GM18519 (cell line): ENCODE measurements at regions not wholly inside any gene's neighbourhood (a gene's known extent, or its start where the extent isn't known, plus 50 kb on each side); places are given as distances from the start of the nearest gene placed in this dataset.

Experiments
- ATAC-seq: cut with Tn5 transposase; IDR thresholded peaks from one replicate; pipeline ENCODE4 v1.9.1; 2021; ENCODE audit warnings: mild to moderate bottlenecking, moderate library complexity; ENCODE audit not compliant: unreplicated experiment, low FRiP score

DNA sequence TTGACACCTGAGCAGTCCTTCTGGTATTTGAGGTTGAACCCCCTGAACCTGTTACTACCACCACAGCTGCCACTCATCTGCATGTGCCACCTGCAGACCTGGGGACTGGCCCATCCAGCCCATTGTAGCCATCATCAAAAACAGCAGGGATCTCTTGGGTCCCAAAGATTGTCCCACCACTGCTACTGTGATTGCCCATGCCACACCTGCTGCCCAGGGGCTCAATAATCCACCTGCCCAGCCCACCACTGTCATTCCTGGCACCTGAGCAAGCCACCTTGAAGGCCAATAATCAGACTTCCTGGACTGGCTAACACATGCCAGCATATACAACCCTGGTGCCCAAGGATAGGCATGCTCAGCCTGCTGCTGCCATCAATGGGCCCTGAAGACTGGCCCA, 327.6 kb downstream of the CYRIA start:
- no peak for ATAC-seq

- ATAC-seq: no peak
Measured at GRCh38 chr2:16336916-16337315, 328.7 kb downstream of the CYRIA start.

DNA sequence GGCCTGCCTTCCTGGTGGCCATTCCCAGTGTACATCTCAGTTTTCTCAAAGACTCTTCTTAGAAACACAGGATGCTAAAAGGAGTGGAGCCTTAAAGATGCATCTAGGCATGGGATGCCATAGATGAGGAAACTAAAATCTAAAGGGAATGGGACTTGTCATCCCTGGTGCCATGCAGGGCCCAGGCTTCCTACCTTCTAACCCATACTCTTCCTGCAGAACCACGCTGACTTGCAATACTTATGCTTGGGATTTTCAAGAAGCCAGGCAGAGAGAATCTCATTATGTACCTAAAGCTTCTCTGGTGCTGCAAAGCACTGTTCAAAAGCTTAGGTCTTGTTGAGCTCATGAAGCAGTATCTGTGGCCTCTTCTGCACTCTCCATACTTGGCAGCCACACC, 329.1 kb downstream of the CYRIA start:
- ATAC-seq: no peak

GRCh38 chr2:16335947-16336346, 329.7 kb downstream of the CYRIA start:
- ATAC-seq: no peak

- no peak for ATAC-seq
Measured at GRCh38 chr2:16335604-16335930, 330.1 kb downstream of the CYRIA start.

DNA sequence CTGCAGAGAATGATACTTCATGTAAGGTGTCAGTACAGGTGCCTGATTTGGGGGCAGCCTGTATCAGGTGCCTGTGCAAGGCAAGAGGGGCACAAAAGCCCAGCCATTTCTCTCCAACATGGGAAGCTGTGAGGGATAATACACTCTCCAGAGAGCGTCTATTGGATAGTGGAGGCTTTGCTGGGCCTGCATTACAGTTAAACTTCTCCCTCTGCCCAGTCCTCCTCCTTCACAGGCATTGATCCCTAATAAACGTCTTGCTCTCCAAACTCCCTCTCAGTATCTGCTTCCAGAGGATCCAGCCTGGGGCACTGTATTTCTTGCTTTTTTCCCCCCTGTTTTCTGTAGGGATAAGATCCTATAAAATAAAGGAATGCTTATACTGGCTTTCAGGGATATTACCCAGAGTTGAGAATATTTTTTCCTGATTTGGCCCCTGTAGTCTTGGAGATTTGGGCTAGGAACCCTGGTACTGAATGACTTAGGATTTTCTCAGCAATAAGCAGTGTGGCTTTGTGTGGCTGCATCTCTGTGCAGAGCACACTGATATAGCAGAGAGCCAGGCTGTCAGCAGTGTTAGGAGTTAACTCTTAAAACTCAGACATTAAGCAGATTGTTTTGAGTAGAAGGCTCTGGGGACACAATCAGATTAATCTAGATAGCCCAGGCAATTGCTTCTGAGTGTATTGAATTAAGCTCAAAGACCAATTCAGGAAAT, 330.6 kb downstream of the CYRIA start:
- ATAC-seq: no peak

DNA sequence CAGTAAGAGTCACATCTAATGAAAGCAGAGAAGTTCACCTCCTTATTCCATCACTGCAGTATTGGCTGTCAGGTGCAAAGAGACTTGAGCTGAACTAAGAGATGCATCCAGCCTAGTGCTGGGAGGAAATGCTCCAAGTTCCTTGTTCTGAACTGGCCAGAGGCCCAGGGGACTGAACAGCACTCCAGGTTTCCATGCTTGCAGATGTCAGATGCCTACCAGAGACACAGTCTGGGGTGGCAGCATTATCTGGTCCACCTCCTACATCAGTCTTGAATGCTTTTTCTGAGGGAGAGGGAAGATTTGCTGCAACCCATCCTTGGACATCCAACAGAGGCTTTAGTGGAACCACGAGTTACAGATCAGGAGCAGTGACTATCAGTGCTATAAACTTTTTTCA, 331.3 kb downstream of the CYRIA start:
- no peak for ATAC-seq

DNA sequence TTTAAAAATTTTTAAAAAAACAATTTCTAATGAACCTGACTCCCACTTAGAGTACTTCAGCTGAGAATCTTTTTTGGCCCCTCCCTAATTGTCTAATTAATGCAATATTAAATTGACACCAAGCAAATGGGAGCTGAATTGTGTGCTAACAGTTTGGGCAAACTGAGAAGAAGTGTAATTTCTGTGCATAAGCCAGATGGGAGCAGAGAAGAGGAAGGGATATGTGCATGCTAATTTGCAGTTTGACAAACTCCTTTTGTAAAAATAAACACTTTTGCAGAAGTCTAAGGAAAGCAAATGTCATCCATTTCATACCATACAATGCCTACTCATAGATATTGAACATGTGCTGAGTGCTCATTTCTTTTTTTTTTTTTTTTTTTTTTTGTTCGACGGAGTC, 332.0 kb downstream of the CYRIA start:
- no peak for ATAC-seq

DNA sequence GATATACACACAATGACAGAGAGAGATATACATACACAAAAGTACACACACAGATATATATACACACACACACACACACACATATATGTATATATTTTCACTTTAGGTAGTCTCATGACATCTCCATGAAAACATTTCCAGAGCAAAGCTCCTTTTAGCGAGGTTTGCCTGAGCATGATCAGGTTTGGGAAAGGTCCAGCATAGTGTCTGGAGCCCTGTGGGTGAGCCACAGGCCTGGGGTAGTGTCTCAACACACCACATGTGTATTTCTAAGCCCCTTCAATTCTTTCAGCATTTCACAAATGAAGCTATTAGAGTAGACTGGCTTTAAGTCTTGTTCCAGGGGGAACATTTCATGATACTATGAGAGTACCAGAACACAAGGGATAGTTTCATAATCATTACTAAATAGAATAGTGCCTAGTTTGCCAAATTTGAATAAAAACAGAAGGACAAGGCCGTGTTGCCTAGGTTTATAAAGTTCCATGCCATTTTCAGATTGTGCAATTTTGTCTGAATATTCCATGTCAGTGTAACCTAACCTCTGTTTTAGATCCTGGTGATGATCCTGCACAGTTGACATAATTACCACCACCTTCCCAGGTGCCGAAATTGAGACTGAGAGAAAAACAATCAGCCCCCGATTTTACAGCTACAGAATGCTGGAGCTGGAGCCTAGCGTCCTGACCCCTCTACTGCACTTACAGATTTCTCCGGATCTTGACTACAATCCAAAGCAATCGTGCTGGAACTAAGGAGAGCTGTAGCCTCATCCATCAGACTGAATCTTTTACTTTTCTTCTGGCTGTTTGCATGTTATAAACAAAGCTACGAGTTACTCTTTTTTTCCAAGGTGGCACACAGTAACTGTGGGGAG, 332.7 kb downstream of the CYRIA start:
- no peak for ATAC-seq

DNA sequence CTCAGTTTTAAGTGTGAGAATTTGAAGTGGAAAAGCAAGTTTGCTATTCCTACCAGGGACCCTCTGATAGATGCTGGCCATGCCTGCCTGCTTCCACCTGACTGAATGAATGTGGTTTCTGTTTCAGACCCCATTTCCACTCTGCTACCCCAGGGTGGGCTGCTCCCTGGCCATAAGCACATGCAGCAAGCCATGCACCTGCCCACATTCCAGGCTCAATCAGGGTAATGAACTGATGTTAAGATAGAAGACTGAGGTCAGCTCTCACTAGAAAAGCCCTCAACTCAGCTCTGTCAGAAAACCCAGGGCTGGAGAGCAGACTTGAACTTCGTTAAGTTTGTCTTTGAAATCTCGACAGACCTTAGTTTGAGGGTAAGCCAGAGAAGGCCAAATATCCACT, 333.9 kb downstream of the CYRIA start:
- no peak for ATAC-seq

GRCh38 chr2:16330982-16331381, 334.7 kb downstream of the CYRIA start:
- ATAC-seq: no peak

DNA sequence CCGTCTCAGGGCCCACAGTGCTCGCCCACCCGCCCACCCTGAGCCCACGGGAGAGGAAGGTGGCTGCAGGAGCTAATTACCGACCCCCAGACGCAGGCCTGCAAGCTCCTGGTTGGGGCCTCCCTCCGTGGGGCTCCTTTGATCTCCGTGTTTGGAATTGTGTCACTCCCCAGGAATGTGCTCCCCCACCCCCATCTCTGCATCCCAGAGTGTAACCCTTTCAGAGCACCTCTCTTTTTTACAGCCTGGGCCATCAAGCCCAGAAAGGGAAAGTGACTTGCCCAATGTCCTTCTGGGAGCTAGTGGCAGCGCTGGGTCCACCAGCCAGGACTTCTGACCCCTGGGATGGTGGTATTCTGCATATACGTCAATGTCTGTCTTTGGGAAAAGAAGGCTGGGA, 335.1 kb downstream of the CYRIA start:
- no peak for ATAC-seq

DNA sequence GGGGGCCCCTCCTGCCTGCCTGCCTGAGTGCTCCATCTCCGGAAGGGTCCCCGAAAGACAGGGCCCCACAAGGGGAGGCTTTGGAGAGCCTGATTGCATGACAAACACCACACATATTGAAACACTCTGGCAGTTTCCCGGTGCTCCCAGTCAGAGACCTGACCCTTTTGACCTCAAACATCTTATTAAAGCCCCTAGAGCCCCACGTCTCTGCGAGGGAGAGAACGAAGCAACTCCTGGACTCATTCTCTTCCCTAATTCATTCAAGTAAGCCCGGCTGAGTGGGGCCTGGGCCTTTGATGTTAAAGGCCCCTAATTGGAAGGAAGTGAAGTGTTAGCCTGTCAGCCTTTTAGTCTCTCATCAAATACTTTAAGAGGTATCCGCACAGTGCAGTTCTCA, 335.6 kb downstream of the CYRIA start:
- no peak for ATAC-seq

DNA sequence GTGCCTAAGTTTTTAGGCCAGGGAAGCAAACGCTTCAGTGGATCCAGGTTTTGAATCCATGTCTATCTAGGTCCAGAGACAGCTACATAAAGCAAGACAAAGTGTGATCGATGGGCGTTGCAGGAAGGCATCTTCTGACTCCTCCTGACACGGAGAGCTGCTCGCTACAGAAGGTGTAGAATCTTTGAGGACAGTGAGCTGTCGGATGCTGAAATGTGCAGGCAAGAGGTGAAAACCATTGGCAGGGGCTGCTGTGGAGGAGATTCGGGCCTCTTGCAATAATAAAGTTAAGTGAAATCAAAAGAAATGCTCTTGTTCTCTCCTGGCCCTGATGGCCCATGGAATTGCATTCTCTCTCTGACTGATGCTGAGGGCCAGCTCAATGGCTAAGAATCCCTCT, 336.2 kb downstream of the CYRIA start:
- no peak for ATAC-seq

DNA sequence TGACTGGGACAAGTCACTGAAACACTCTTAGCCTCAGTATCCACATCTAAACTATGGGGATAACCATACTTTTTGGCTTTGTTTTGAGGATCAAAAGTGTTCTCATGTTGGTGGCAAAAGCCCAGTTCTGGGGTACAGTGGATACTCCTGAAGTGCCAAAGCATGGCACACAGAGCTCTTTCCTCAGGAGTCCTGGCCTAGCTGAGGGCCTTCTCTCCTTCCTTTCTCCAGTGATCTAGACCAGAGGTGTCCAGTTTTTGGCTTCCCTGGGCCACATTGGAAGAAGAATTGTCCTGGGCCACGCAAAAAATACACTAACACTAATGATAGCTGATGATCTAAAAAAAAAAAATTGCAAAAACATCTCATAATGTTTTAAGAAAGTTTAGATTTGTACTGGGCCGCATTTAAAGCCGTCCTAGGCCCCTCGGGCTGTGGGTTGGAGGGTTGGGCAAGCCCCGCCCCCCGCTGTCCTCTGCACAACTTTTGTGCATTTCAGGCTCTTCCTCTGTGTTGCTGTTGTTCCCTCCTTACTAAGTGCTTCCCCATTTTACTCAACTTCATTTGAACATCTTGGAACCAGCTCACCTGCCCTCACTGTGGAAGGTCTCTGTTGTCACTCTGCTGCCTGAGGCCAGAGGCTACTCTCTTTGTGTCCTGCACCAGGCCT, 337.0 kb downstream of the CYRIA start:
- ATAC-seq: no peak

- ATAC-seq: no peak
Measured at GRCh38 chr2:16327326-16327725, 338.3 kb downstream of the CYRIA start.

GRCh38 chr2:16326711-16327300, 338.8 kb downstream of the CYRIA start:
- no peak for ATAC-seq

GRCh38 chr2:16325976-16326510, 339.6 kb downstream of the CYRIA start:
- ATAC-seq: no peak

DNA sequence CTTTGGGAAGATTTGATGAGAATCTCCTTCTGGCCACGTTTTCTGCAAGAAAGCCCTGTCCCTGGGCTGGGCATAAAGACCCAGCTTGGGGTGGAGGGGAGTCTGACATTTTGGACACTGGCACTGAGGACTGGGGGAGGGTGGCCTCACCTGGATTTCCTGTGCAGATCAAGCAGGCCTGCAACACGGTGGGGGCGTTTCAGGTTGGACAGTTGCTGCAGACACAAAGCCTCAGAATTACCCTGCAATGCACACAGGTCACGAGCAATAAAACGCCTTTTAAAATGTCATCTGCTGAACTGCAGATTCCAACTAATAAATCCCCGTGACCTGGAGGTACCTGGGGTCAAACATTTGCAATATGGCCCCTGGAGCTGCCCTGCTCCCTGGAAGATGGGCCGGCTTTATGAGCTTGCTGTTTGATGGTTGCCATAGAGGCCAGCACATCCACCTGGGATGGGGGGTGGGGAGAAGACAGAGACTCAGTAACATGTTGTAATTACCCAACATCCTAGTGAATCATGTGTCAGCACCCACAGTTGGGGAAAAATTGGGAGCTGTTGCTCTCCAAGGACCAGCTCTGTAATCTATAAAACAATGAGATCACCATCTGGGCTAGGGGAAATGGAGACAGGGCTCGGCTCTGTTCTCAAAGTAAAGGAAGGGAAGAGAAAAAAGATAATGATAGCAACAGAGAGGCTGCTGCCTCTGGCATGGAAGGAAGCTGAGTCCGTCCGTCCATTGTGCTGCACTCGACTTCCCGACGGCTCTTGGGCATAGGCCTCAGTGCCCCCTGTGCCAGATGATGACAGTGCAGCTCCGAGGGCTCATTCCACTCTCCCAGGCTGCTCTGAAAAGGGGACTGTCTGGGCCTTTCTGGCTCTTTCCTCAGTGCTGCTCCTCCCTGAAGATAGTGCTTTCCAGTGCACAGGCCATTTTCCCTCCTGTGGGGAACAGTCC, 340.3 kb downstream of the CYRIA start:
- no peak for ATAC-seq

GRCh38 chr2:16324544-16324937, 341.1 kb downstream of the CYRIA start:
- ATAC-seq: no peak
